HG03064 (cell line): ENCODE measurements at regions not wholly inside any gene's neighbourhood (a gene's known extent, or its start where the extent isn't known, plus 50 kb on each side); places are given as distances from the start of the nearest gene placed in this dataset.
"Not testable (repeated sequence)": the region's sequence is repeated elsewhere in the genome, so short reads cannot be mapped to it uniquely, and the experiment has no call there.

Experiments
- ATAC-seq: cut with Tn5 transposase; IDR thresholded peaks from one replicate; pipeline ENCODE4 v1.9.1; 2021; ENCODE audit warnings: low read depth; ENCODE audit not compliant: unreplicated experiment

DNA sequence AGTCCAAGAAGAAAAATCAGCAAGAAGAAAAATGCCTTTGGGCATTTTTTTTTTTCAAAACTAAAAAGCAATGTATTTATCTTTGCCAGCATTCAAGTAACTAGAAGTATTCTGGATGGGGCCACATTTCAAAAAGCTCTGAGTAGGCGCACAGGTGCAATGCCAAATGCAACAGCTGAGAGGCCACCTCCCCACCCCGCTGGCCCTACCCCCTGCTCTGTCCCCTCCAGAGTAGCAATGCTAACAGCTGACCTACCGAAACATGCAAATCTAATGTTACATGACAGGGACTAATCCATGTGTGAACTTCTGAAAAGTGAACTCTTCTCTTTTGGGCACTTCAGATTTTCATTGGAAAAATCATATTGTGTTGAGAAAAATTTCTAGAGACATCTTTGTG, 153.7 kb upstream of the SLC38A2 start:
- ATAC-seq: no peak

DNA sequence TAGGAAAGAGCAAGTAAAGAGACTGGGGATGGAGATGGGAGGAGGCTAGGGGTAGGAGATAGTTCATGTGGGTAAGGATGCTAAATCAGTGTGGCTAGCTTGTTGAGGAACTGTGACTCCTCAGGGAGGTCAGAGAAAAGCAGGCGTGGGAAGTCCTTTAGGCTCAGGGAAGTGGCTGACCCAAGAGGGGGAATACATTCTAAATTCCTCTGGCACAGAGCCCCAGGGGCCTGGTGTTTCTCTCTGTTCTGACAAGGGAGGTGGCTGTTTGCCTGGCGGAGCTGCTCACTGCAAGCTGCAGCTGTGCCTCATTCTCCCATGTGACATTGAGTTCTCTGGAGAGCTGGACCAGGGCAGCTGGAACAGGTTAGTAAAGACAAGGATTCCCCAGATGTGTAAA, 152.2 kb upstream of the SLC38A2 start:
- no peak for ATAC-seq

GRCh38 chr12:46523863-46524770, 151.5 kb upstream of the SLC38A2 start:
- ATAC-seq: no peak

DNA sequence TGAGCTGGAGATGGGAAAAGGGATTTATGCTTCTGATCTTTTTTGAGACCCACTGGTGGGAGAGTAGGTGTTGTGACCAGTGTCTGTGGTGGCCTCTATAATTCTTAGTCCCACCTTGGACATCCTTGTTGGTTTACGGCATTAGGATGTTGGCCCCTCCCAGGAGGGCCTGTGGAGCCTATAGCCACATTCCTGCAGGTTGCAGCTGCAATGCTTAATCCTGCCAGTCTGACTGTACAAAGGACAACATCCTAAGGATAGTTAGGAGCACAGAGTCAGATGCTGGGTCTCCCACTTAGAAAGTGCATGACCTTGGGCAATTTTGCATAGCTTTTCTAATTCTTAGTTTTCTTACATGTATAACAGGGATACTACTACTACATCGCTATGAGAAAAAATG, 150.9 kb upstream of the SLC38A2 start:
- no peak for ATAC-seq

- no peak for ATAC-seq
Measured at GRCh38 chr12:46522071-46522470, 149.5 kb upstream of the SLC38A2 start.

DNA sequence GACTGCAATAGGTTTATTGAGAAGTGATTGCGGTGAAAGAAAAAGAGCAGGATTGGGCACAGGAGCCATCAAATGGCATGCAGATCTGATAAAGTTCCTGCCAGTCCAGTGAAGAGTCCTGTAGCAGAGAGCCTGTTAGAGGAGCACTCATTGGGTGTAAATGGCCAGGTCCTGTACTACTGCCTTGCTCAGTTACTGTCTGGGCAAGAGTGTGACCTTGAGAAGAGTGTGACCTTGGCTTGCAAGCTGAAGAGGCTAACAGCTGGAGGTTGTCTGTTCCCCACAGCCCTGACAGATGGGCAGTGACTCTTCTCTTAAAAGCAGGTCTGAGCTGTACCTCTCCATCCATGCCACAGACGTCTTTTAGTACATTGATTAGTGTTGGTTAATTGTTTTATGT, 148.6 kb upstream of the SLC38A2 start:
- no peak for ATAC-seq

GRCh38 chr12:46519407-46519806, 146.8 kb upstream of the SLC38A2 start:
- ATAC-seq: no peak

- no peak for ATAC-seq
Measured at GRCh38 chr12:46518729-46519128, 146.2 kb upstream of the SLC38A2 start.

- ATAC-seq: no peak
Measured at GRCh38 chr12:46518169-46518568, 145.6 kb upstream of the SLC38A2 start.

- ATAC-seq: peak; percentile 16
Measured at GRCh38 chr12:46517579-46517962, 145.0 kb upstream of the SLC38A2 start.

- ATAC-seq: peak; percentile 94
Measured at GRCh38 chr12:46516933-46517578, 144.5 kb upstream of the SLC38A2 start.

GRCh38 chr12:46516238-46516932, 143.8 kb upstream of the SLC38A2 start:
- ATAC-seq: no peak

- no peak for ATAC-seq
Measured at GRCh38 chr12:46515829-46516228, 143.3 kb upstream of the SLC38A2 start.

DNA sequence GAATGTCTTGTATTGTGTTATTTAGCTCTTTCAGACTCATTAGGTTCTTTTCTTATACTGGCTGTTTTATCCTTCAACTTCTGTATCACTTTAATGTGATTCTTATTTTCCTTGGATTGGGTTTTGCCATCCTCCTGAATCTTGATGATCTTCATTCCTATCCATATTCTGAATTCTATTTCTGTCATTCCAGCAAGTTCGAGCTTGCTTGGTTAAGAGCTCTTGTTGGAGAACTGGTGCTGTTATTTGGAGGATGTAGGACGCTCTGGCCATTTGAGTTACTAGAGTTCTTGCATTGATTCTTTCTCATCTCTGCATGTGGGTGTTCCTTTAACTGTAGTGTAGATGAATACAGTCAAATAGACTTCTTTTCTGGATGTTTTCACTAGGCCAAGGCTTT, 142.3 kb upstream of the SLC38A2 start:
- no peak for ATAC-seq

GRCh38 chr12:46510257-46510656, 137.7 kb upstream of the SLC38A2 start:
- ATAC-seq: not testable (repeated sequence)

DNA sequence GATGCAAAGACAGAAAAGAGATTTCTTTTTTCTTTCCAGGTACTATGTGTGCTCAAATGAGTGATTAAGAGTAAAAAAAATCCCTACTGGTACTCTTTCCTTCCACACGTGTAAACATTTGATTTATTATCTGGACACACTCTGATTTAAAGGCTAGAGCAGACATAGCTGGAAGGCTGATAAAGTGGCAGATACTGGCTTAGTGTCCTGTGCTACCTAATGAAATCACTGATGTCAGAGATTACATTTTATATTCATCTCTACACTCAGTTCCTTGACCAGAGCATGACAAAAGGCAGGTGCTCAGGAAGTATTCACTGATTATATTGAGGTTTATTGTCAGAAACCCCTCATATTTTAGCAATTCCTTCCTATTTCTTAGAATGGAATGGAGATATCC, 136.6 kb upstream of the SLC38A2 start:
- no peak for ATAC-seq

- no peak for ATAC-seq
Measured at GRCh38 chr12:46508651-46509050, 136.1 kb upstream of the SLC38A2 start.

GRCh38 chr12:46507766-46508165, 135.2 kb upstream of the SLC38A2 start:
- no peak for ATAC-seq

DNA sequence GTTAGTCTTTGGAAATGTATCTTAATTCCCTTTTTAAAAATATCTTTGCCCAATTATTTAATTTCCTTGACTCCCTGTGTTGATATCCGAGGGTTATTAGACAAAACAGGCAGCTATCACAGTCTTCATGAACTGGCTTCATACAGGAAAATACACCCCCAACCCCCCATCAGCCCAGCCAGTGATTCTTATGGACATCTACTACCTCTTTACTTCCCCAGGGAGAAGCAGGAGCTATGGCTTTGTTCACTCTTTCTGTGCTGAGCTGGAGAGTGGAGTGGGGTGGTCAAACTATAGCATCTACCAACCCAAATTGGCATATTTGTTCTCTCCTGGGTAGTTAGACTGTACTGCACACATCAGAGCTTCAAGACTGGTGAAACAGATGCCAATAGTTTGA, 134.4 kb upstream of the SLC38A2 start:
- no peak for ATAC-seq

GRCh38 chr12:46506198-46506597, 133.6 kb upstream of the SLC38A2 start:
- no peak for ATAC-seq

GRCh38 chr12:46504494-46504893, 131.9 kb upstream of the SLC38A2 start:
- no peak for ATAC-seq
